ENCODE measurements at regions not wholly inside any gene's neighbourhood (a gene's known extent, or its start where the extent isn't known, plus 50 kb on each side); places are given as distances from the start of the nearest gene placed in this dataset.

DNA sequence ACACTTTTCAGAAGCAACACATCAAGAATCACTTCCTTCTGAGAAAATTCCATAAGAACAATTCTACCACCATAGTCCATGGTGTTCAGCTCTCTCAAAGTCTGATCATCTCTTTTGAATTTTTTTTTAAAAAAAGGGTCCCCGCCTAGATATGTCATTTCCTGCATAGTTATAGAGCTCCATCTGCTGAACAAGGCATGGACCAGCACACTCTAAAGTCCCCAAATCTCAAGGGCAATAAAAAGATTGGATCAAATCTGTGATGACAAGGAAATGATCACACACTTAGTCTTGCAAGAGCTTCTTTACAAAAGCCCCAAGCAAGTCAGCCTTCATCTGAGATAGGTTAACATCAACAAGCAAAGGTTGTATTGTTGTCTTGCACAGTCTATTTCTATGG, 100.7 kb upstream of the STMND1 start:
- TF ChIP-seq, protein P1, sequence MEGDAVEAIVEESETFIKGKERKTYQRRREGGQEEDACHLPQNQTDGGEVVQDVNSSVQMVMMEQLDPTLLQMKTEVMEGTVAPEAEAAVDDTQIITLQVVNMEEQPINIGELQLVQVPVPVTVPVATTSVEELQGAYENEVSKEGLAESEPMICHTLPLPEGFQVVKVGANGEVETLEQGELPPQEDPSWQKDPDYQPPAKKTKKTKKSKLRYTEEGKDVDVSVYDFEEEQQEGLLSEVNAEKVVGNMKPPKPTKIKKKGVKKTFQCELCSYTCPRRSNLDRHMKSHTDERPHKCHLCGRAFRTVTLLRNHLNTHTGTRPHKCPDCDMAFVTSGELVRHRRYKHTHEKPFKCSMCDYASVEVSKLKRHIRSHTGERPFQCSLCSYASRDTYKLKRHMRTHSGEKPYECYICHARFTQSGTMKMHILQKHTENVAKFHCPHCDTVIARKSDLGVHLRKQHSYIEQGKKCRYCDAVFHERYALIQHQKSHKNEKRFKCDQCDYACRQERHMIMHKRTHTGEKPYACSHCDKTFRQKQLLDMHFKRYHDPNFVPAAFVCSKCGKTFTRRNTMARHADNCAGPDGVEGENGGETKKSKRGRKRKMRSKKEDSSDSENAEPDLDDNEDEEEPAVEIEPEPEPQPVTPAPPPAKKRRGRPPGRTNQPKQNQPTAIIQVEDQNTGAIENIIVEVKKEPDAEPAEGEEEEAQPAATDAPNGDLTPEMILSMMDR (IDR thresholded peaks at IDR 0.05) = no peak
- no peak for TF ChIP-seq POLR2A (IDR thresholded peaks at IDR 0.05)
